ENCODE measurements at regions not wholly inside any gene's neighbourhood (a gene's known extent, or its start where the extent isn't known, plus 50 kb on each side); places are given as distances from the start of the nearest gene placed in this dataset.
"Not testable (repeated sequence)": the region's sequence is repeated elsewhere in the genome, so short reads cannot be mapped to it uniquely, and the experiment has no call there.

DNA sequence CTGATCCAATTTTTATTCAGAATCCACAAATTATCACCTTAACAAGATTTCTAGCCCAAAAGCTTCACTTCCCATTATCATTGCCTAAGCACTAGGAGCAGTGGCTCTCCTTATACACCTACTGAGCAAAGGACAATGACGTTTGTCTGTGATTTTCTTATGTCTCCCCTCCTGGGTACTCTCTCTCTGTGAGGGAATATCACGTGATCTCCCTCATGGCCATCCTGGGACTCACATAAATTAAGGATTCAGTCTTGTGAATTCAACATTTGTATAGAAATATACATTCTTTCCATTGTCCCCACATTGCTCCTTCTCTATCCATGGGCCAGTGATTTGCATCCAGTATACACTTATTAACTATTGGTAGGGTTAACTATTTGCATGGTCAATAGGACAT lies 476.5 kb downstream of the PLK2 start:
- Histone ChIP-seq H3K79me2 (ENCODE audit: low read length) (no peaks in the 10 kb centered on the region), H3F3A (ENCODE audit: insufficient read depth, low read length) (no peaks in the 10 kb centered on the region), H3K27ac (ENCODE audit: low read length) (no peak overlapping the region), H2AFZ (ENCODE audit: low read length) (no peak overlapping the region), H3K36me3 (replicated peaks; ENCODE audit: insufficient read depth, low read length) (no peaks in the 10 kb centered on the region), H3K4me1 (ENCODE audit: low read length) (no peaks in the 10 kb centered on the region), H3K4me3 (ENCODE audit: low read length) (no peak overlapping the region), H4K20me1 (ENCODE audit: insufficient read depth, low read length) (no peaks in the 10 kb centered on the region), H3K27me3 (replicated peaks; ENCODE audit: insufficient read depth, low read length) (no peaks in the 10 kb centered on the region), H3K9me3 (replicated peaks; ENCODE audit: insufficient read depth, low read length) (no peaks in the 10 kb centered on the region), H3K9ac (ENCODE audit: low read length) (no peak overlapping the region), H3K4me2 (ENCODE audit: low read depth, low read length) (no peak overlapping the region), H3K9me2 (replicated peaks; ENCODE audit: insufficient read depth, low read length) (no peaks in the 10 kb centered on the region)
- TF ChIP-seq EZH2 (optimal IDR thresholded peaks at IDR 0.05; ENCODE audit: low read depth, low read length) (no peak), EZH2phosphoT487 (IDR thresholded peaks at IDR 0.05; ENCODE audit: low read length) (no peak)
- TF ChIP-seq, protein P1, sequence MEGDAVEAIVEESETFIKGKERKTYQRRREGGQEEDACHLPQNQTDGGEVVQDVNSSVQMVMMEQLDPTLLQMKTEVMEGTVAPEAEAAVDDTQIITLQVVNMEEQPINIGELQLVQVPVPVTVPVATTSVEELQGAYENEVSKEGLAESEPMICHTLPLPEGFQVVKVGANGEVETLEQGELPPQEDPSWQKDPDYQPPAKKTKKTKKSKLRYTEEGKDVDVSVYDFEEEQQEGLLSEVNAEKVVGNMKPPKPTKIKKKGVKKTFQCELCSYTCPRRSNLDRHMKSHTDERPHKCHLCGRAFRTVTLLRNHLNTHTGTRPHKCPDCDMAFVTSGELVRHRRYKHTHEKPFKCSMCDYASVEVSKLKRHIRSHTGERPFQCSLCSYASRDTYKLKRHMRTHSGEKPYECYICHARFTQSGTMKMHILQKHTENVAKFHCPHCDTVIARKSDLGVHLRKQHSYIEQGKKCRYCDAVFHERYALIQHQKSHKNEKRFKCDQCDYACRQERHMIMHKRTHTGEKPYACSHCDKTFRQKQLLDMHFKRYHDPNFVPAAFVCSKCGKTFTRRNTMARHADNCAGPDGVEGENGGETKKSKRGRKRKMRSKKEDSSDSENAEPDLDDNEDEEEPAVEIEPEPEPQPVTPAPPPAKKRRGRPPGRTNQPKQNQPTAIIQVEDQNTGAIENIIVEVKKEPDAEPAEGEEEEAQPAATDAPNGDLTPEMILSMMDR (IDR thresholded peaks at IDR 0.05; ENCODE audit: low read length): no peak
- DNase-seq: no peak

DNA sequence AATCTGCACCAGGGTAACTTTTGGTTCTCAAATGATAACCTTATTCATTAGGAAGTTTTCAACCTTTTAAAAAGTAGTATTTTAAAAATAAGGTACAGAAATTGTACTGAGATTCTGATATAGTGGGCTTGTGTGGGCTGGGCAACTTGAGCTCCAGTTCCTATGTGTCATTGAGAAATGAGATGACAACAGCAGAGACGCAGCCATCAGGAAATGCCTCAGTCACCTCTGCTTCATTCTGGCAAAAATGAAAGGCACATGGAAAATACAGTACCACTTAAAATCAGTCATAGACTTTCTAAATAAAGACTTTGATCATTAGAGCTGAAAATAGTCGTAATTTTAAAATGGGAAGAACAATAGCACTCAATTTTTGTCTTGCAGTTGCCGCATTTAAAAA lies 480.2 kb downstream of the PLK2 start:
- no peak overlapping the region for H3K9ac ChIP-seq (ENCODE audit: low read length)
- no peak for TF ChIP-seq EZH2 (optimal IDR thresholded peaks at IDR 0.05; ENCODE audit: low read depth, low read length)
- TF ChIP-seq, protein P1 (IDR thresholded peaks at IDR 0.05; ENCODE audit: low read length): no peak
- no peak for TF ChIP-seq EZH2phosphoT487 (IDR thresholded peaks at IDR 0.05; ENCODE audit: low read length)
- H3K4me1 ChIP-seq (ENCODE audit: low read length): no peaks in the 10 kb centered on the region
- H3K9me2 ChIP-seq (replicated peaks; ENCODE audit: insufficient read depth, low read length): no peaks in the 10 kb centered on the region
- H3K9me3 ChIP-seq (replicated peaks; ENCODE audit: insufficient read depth, low read length): no peaks in the 10 kb centered on the region
- H3F3A ChIP-seq (ENCODE audit: insufficient read depth, low read length): no peaks in the 10 kb centered on the region
- H3K27ac ChIP-seq (ENCODE audit: low read length): no peak overlapping the region
- H3K36me3 ChIP-seq (replicated peaks; ENCODE audit: insufficient read depth, low read length): no peaks in the 10 kb centered on the region
- H4K20me1 ChIP-seq (ENCODE audit: insufficient read depth, low read length): no peaks in the 10 kb centered on the region
- no peak for DNase-seq
- H2AFZ ChIP-seq (ENCODE audit: low read length): no peak overlapping the region
- H3K79me2 ChIP-seq (ENCODE audit: low read length): no peaks in the 10 kb centered on the region
- no peak overlapping the region for H3K4me2 ChIP-seq (ENCODE audit: low read depth, low read length)
- H3K27me3 ChIP-seq (replicated peaks; ENCODE audit: insufficient read depth, low read length): no peaks in the 10 kb centered on the region
- H3K4me3 ChIP-seq (ENCODE audit: low read length): no peak overlapping the region

DNA sequence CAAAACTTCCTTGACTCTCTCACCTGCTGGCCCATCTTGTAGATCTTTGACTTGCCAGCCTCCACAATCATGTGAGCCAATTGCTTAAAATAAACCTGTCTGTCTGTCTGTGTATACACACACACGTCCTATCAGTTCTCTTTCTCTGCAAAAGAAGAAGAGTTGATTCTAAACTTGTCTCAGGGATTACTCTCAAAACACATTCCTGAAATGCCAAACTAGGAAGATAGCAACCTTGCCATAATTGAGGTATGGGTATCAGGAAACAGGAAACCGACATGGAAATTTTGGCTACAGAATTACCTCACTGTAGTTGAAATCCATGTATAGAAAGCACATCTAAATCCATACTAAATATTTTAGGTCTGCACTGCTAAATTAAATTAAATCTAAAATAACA lies 483.4 kb downstream of the PLK2 start:
- TF ChIP-seq, protein P1 (IDR thresholded peaks at IDR 0.05; ENCODE audit: low read length): no peak
- TF ChIP-seq EZH2 (optimal IDR thresholded peaks at IDR 0.05; ENCODE audit: low read depth, low read length) (no peak), EZH2phosphoT487 (IDR thresholded peaks at IDR 0.05; ENCODE audit: low read length) (no peak)
- Histone ChIP-seq H3F3A (ENCODE audit: insufficient read depth, low read length) (no peaks in the 10 kb centered on the region), H3K4me3 (ENCODE audit: low read length) (no peak overlapping the region), H3K9ac (ENCODE audit: low read length) (no peak overlapping the region), H3K9me3 (replicated peaks; ENCODE audit: insufficient read depth, low read length) (no peaks in the 10 kb centered on the region), H3K79me2 (ENCODE audit: low read length) (no peaks in the 10 kb centered on the region), H4K20me1 (ENCODE audit: insufficient read depth, low read length) (no peaks in the 10 kb centered on the region), H3K27ac (ENCODE audit: low read length) (no peak overlapping the region), H3K4me2 (ENCODE audit: low read depth, low read length) (no peak overlapping the region), H2AFZ (ENCODE audit: low read length) (no peak overlapping the region), H3K9me2 (replicated peaks; ENCODE audit: insufficient read depth, low read length) (no peaks in the 10 kb centered on the region), H3K36me3 (replicated peaks; ENCODE audit: insufficient read depth, low read length) (no peaks in the 10 kb centered on the region), H3K4me1 (ENCODE audit: low read length) (no peaks in the 10 kb centered on the region), H3K27me3 (replicated peaks; ENCODE audit: insufficient read depth, low read length) (no peaks in the 10 kb centered on the region)
- no peak for DNase-seq

DNA sequence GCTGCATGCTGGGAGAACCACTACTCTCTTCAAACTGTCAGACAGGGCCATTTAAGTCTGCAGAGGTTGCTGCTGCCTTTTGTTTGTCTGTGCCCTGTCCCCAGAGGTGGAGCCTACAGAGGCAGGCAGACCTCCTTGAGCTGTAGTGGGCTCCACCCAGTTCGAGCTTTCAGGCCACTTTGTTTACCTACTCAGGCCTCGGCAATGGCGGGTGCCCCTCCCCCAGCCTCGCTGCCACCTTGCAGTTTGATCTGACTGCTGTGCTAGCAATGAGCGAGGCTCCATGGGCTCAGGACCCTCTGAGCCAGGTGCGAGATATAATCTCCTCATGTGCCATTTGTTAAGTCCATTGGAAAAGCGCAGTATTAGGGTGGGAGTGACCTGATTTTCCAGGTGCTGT lies 487.8 kb downstream of the PLK2 start:
- H4K20me1 ChIP-seq (ENCODE audit: insufficient read depth, low read length); H2AFZ ChIP-seq (ENCODE audit: low read length); H3F3A ChIP-seq (ENCODE audit: insufficient read depth, low read length); H3K4me2 ChIP-seq (ENCODE audit: low read depth, low read length); H3K27me3 ChIP-seq (replicated peaks; ENCODE audit: insufficient read depth, low read length); H3K27ac ChIP-seq (ENCODE audit: low read length); H3K9ac ChIP-seq (ENCODE audit: low read length); H3K9me2 ChIP-seq (replicated peaks; ENCODE audit: insufficient read depth, low read length); H3K36me3 ChIP-seq (replicated peaks; ENCODE audit: insufficient read depth, low read length); DNase-seq; H3K79me2 ChIP-seq (ENCODE audit: low read length); H3K4me1 ChIP-seq (ENCODE audit: low read length); H3K9me3 ChIP-seq (replicated peaks; ENCODE audit: insufficient read depth, low read length); H3K4me3 ChIP-seq (ENCODE audit: low read length): not testable (repeated sequence)

All from MM.1S (cell line).